ENCODE measurements at regions not wholly inside any gene's neighbourhood (a gene's known extent, or its start where the extent isn't known, plus 50 kb on each side); places are given as distances from the start of the nearest gene placed in this dataset.

- TF ChIP-seq SP1 (IDR thresholded peaks at IDR 0.05) (no peak), SUZ12 (IDR thresholded peaks at IDR 0.05) (no peak)
Observed at GRCh38 chr6:126821706-126822105, 296.8 kb upstream of the RSPO3 start.

All from HEK293T (cell line).